ENCODE measurements at regions not wholly inside any gene's neighbourhood (a gene's known extent, or its start where the extent isn't known, plus 50 kb on each side); places are given as distances from the start of the nearest gene placed in this dataset.

DNA sequence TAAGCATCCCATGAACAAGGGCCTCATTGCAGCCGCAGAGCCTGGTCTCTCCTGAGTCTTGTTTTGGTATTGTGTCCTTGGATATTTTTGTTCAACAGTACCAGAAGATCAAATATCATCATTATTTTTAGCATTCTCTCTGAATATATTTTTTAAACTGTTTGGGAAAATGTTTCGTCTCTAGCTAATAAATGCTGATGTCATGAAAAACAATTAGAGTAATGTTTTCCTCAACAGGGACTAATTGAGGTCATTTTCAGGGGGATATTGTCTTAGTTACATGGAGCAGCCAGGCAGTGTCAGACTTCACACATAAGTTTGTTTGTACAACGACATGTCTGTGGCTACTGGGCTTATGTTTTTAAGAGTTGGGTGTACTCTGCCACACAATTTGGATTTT lies 805.3 kb upstream of the SOX9 start:
- TF ChIP-seq, protein P1, sequence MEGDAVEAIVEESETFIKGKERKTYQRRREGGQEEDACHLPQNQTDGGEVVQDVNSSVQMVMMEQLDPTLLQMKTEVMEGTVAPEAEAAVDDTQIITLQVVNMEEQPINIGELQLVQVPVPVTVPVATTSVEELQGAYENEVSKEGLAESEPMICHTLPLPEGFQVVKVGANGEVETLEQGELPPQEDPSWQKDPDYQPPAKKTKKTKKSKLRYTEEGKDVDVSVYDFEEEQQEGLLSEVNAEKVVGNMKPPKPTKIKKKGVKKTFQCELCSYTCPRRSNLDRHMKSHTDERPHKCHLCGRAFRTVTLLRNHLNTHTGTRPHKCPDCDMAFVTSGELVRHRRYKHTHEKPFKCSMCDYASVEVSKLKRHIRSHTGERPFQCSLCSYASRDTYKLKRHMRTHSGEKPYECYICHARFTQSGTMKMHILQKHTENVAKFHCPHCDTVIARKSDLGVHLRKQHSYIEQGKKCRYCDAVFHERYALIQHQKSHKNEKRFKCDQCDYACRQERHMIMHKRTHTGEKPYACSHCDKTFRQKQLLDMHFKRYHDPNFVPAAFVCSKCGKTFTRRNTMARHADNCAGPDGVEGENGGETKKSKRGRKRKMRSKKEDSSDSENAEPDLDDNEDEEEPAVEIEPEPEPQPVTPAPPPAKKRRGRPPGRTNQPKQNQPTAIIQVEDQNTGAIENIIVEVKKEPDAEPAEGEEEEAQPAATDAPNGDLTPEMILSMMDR (conservative IDR thresholded peaks at IDR 0.05) = no peak
- TF ChIP-seq ZFX (IDR thresholded peaks at IDR 0.05) = no peak
- H3K27ac ChIP-seq = no peak overlapping the region

DNA sequence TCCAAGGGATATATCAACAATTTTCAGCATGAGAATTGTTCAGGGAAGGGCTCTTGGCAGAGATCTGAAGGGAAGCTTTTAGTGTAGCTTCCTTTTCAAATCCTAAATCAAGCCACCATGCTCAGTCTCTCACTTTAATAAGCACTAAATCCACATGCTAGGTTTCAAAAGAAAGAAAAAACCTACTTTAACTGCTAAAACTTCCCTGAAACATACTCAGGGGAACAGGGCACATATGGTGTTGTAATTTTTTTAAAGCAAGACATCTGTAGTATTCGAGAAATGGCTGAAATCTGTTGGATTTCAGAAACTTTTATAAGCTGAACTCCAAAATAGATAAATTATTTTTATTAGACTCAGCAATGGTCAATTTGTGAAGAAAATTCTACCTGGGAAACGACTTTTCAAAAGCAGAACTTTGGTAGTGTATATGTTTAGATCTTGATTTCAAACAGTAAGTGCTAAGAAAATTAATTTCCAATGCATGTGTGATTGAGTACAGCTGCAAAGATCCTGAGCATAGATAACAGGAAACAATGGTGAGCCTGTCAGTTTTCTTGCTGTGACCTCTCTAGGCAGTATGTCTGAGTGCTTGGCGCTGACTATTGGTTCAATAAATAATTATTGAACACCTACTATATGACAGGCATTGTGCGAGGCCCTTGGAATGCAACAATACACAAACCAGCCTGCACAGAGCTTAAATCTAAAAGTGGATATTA lies 804.5 kb upstream of the SOX9 start:
- TF ChIP-seq ZFX (IDR thresholded peaks at IDR 0.05) = no peak
- TF ChIP-seq, protein P1 (conservative IDR thresholded peaks at IDR 0.05) = no peak

DNA sequence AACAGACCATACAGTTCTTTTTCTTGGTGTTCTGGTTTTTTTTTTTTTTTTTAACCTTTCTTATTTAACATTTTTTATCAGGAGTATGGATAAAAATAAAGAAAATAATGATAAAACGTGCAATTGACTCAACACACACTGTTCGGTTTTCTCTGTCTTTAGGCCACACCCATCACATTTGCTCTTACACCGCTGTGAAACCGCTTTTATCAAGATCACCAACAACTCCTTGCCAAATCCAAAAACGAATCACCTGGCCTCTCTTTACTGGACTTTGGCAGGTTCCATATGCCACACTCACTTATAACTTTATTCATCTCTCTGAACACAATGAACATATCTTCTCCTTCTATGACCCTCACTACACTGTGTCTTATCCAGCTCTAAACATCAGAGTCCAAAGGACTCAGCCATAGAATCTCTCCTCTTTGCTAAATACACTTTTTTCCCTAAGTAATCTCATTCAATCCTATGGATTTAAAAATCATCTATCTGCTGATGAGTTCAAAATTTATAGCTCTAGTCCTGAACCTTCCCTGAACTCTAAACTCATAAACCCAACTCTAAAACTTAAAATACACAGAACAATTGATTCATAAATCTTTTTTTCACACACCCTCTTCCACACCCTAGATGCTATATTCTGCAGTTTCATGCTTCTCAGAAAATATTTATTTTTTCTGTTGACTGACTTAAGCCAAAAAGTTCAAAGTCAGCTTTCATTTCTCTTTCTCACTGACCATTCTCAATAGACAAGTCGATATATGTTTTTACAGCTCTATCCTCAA lies 800.6 kb upstream of the SOX9 start:
- no peak overlapping the region for H3K27ac ChIP-seq
- TF ChIP-seq, protein P1 (conservative IDR thresholded peaks at IDR 0.05) = no peak
- no peak for TF ChIP-seq ZFX (IDR thresholded peaks at IDR 0.05)

More for the DNA sequence above, 804.5 kb upstream of the SOX9 start:
- no peak overlapping the region for H3K27ac ChIP-seq

DNA sequence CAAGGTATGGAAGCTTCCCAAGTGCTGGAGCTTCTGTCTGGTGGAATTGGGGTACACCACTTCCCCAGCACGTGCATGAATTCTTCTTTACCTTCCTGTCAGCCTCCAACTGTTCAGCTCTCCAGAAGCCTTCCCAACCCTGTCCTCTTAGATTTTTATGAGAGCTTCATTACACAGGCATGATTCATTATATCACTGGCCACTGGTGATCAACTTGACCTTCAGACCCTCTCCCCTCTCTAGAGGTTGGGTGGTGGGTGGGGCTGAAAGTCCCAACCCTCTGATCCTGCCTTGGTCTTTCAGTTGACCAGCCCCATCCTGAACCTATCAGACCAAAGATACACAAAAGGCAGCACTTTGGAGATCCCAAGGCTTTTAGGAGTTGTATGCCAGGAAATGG lies 795.7 kb upstream of the SOX9 start:
- TF ChIP-seq, protein P1 (conservative IDR thresholded peaks at IDR 0.05) = no peak
- TF ChIP-seq ZFX (IDR thresholded peaks at IDR 0.05) = no peak
- H3K27ac ChIP-seq = no peak overlapping the region

DNA sequence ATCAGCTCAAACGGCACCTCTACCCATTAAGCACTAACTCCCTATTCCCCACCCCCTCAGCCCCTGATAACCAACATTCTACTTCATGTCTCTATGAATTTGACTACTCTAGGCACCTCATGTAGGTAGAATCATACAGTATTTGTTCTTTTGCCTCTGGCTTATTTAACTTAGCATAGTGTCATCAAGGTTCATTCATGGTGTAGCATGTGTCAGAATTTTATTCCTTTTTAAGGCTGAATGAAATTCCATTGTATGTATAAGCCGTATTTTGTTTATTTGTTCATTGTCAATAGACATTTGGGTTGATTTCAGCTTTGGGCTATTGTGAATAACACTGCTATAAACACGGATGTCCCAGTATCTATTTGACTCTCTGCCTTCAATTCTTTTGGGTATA lies 794.9 kb upstream of the SOX9 start:
- TF ChIP-seq, protein P1 (conservative IDR thresholded peaks at IDR 0.05) = no peak
- no peak overlapping the region for H3K27ac ChIP-seq

DNA sequence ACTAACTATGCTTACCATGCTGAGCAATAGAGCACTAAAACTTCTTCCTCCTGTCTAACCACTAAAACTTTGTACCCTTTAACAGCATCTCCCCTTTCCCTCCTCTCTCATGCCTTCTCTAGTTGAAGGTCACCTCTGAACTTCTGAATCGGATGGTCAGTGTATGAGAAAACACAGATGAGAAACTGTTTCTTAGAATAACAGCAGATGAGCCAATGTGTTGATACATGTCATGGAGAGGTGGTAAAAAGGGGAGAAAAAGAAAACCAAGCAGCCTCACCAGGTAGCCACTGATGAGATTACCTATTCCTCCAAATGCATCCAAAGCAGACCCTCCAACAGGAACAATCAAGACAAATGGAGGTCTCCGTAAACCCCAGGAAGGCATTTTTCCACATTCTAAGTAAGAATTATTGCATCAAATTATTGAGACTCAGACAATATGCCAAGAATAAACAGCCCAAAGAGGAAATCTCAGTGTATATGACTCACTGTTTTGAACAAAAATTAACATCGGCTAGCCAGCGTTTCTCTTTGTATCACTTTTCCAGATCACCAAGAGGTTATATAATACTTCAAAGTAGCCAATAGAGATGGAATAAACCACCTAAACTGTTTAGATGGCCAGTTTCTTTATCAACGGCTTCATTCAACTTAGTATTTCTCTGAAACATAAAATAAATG lies 793.3 kb upstream of the SOX9 start:
- TF ChIP-seq ZFX (IDR thresholded peaks at IDR 0.05) = no peak
- TF ChIP-seq, protein P1 (conservative IDR thresholded peaks at IDR 0.05) = no peak

More for the DNA sequence above, 793.3 kb upstream of the SOX9 start:
- no peak overlapping the region for H3K27ac ChIP-seq
